ENCODE measurements at regions not wholly inside any gene's neighbourhood (a gene's known extent, or its start where the extent isn't known, plus 50 kb on each side); places are given as distances from the start of the nearest gene placed in this dataset.

GRCh38 chr15:95499397-95499796 lies 831.1 kb upstream of the NR2F2 start:
- TF ChIP-seq CTCF (IDR thresholded peaks at IDR 0.05) = no peak
- no peak for TF ChIP-seq POLR2A (IDR thresholded peaks at IDR 0.05)

Data from uterus (tissue), 2 donors.